HG03045 (cell line): ENCODE measurements at regions not wholly inside any gene's neighbourhood (a gene's known extent, or its start where the extent isn't known, plus 50 kb on each side); places are given as distances from the start of the nearest gene placed in this dataset.
"Not testable (repeated sequence)": the region's sequence is repeated elsewhere in the genome, so short reads cannot be mapped to it uniquely, and the experiment has no call there.

ENCODE experiments used
- ATAC-seq: cut with Tn5 transposase; IDR thresholded peaks from one replicate; pipeline ENCODE4 v1.9.1; 2021; ENCODE audit warnings: mild to moderate bottlenecking, moderate library complexity; ENCODE audit not compliant: unreplicated experiment

- ATAC-seq = no peak
Measured at GRCh38 chr13:82129281-82129680, 1753.0 kb downstream of the SLITRK1 start.

- no peak for ATAC-seq
Measured at GRCh38 chr13:82118589-82118988, 1763.7 kb downstream of the SLITRK1 start.

- no peak for ATAC-seq
Measured at GRCh38 chr13:82116422-82116989, 1765.8 kb downstream of the SLITRK1 start.

- ATAC-seq = no peak
Measured at GRCh38 chr13:82115391-82115790, 1766.9 kb downstream of the SLITRK1 start.

GRCh38 chr13:82096256-82096655, 1755.3 kb upstream of the SPRY2 start:
- ATAC-seq = no peak

- no peak for ATAC-seq
Measured at GRCh38 chr13:82092312-82092711, 1751.4 kb upstream of the SPRY2 start.

GRCh38 chr13:82088781-82089180, 1747.9 kb upstream of the SPRY2 start:
- no peak for ATAC-seq

GRCh38 chr13:82076496-82076895, 1735.6 kb upstream of the SPRY2 start:
- ATAC-seq = no peak

GRCh38 chr13:82070416-82070815, 1729.5 kb upstream of the SPRY2 start:
- no peak for ATAC-seq

- no peak for ATAC-seq
Measured at GRCh38 chr13:82062772-82063171, 1721.8 kb upstream of the SPRY2 start.

- ATAC-seq = no peak
Measured at GRCh38 chr13:82058364-82058763, 1717.4 kb upstream of the SPRY2 start.

- ATAC-seq = not testable (repeated sequence)
Measured at GRCh38 chr13:82045316-82045715, 1704.4 kb upstream of the SPRY2 start.

GRCh38 chr13:82036602-82037001, 1695.7 kb upstream of the SPRY2 start:
- no peak for ATAC-seq

- no peak for ATAC-seq
Measured at GRCh38 chr13:82011355-82011754, 1670.4 kb upstream of the SPRY2 start.

- ATAC-seq = no peak
Measured at GRCh38 chr13:82010780-82011179, 1669.9 kb upstream of the SPRY2 start.

- ATAC-seq = no peak
Measured at GRCh38 chr13:82002710-82003109, 1661.8 kb upstream of the SPRY2 start.

GRCh38 chr13:81995316-81995715, 1654.4 kb upstream of the SPRY2 start:
- ATAC-seq = no peak

- ATAC-seq = no peak
Measured at GRCh38 chr13:81990652-81991051, 1649.7 kb upstream of the SPRY2 start.

- ATAC-seq = no peak
Measured at GRCh38 chr13:81988567-81988966, 1647.6 kb upstream of the SPRY2 start.

GRCh38 chr13:81987677-81988357, 1646.9 kb upstream of the SPRY2 start:
- ATAC-seq = no peak

- no peak for ATAC-seq
Measured at GRCh38 chr13:81987159-81987558, 1646.2 kb upstream of the SPRY2 start.

- ATAC-seq = no peak
Measured at GRCh38 chr13:81986308-81986707, 1645.4 kb upstream of the SPRY2 start.

GRCh38 chr13:81957121-81957520, 1616.2 kb upstream of the SPRY2 start:
- ATAC-seq = no peak
